ENCODE measurements at regions not wholly inside any gene's neighbourhood (a gene's known extent, or its start where the extent isn't known, plus 50 kb on each side); places are given as distances from the start of the nearest gene placed in this dataset.

GRCh38 chr6:79787626-79788025 lies 156.5 kb downstream of the SH3BGRL2 start:
- H3K79me2 ChIP-seq (ENCODE audit: control insufficient read depth in 1 of 2, insufficient read depth in 2 of 2, low read length in 2 of 2) = no peaks in the 10 kb centered on the region
- no peak overlapping the region for H3K18ac ChIP-seq (ENCODE audit: extremely low read depth, low read length)
- no peaks in the 10 kb centered on the region for H3K79me1 ChIP-seq (ENCODE audit: low read depth, low read length)
- H3K23ac ChIP-seq (ENCODE audit: insufficient read length) = no peak overlapping the region
- H3K27ac ChIP-seq (ENCODE audit: low read depth, low read length) = no peak overlapping the region
- no peaks in the 10 kb centered on the region for H3K4me1 ChIP-seq (replicated peaks in 1 of 4; ENCODE audit: control insufficient read depth in 3 of 4, insufficient read depth in 4 of 4, low read length in 3 of 4)
- ChIA-PET POLR2A (ENCODE audit: partially characterized antibody) (no interaction called here), CTCF (ENCODE audit: partially characterized antibody) (interaction anchor here (0.6 to 3.0 kb wide), 5 partner anchors 9 to 260 kb away, joined by 3 to 12 read pairs (median 3); no protein-coding TSS in a partner anchor)
- no peak overlapping the region for H4K91ac ChIP-seq (replicated peaks; ENCODE audit: insufficient read length, low read length)
- no peaks in the 10 kb centered on the region for H4K20me1 ChIP-seq (replicated peaks in 1 of 2; ENCODE audit: control insufficient read depth in 1 of 2, insufficient read depth in 2 of 2, low read length in 2 of 2)
- no peaks in the 10 kb centered on the region for H3K27me3 ChIP-seq (replicated peaks in 1 of 4; ENCODE audit: control insufficient read depth in 3 of 4, extremely low read depth in 1 of 4, insufficient read depth in 3 of 4, low read length in 3 of 4)
- H3K4ac ChIP-seq (replicated peaks; ENCODE audit: insufficient read length, low read depth, low read length) = no peak overlapping the region
- no peak overlapping the region for H3K9ac ChIP-seq (replicated peaks in 1 of 4; ENCODE audit: extremely low read depth in 1 of 4, low read depth in 3 of 4, low read length in 3 of 4)
- no peak overlapping the region for H3K56ac ChIP-seq (replicated peaks; ENCODE audit: insufficient read length, low read depth, low read length)
- no peak overlapping the region for H2BK15ac ChIP-seq (ENCODE audit: low read length)
- no peaks in the 10 kb centered on the region for H3K36me3 ChIP-seq (ENCODE audit: control insufficient read depth in 2 of 4, insufficient read depth in 4 of 4, low read length in 3 of 4)
- DNase-seq (ENCODE audit: low read depth in 1 of 2, low spot score in 2 of 2) (no peak), FAIRE-seq (no peak)
- H2AK5ac ChIP-seq (ENCODE audit: low read depth, low read length) = no peak overlapping the region
- H2BK120ac ChIP-seq (replicated peaks; ENCODE audit: low read depth, low read length) = no peak overlapping the region
- H2BK20ac ChIP-seq (ENCODE audit: low read length) = no peak overlapping the region
- 84% methylated on average over 3 of the region's 3 CpGs; no CpG with 5 or more reads in 1 of the 2 experiments for WGBS, 2 experiments (ENCODE audit: extremely low coverage in 1 of 2, insufficient coverage in 1 of 2, insufficient read length in 1 of 2, insufficient replicate concordance in 2 of 2, low coverage in 1 of 2, low lambda C conversion rate in 2 of 2, missing lambda C conversion rate in 1 of 2)
- no peak overlapping the region for H4K8ac ChIP-seq (ENCODE audit: extremely low read depth, insufficient read depth, low read length)
- no peak overlapping the region for H4K5ac ChIP-seq (ENCODE audit: insufficient read length, low read depth, low read length)
- H3K23me2 ChIP-seq (ENCODE audit: low read depth, low read length) = no peaks in the 10 kb centered on the region
- H2AFZ ChIP-seq (ENCODE audit: low read length) = no peak overlapping the region
- H3K9me3 ChIP-seq (ENCODE audit: insufficient read depth in 2 of 2, low read depth in 1 of 2, low read length in 1 of 2) = no peaks in the 10 kb centered on the region
- no peak overlapping the region for H3K4me3 ChIP-seq (ENCODE audit: extremely low read depth in 1 of 4, insufficient read depth in 2 of 4, low read depth in 3 of 4, low read length in 4 of 4)
- H3K4me2 ChIP-seq (ENCODE audit: insufficient read depth in 1 of 2, low read depth in 2 of 2, low read length in 2 of 2) = no peak overlapping the region
- no peak overlapping the region for H3K14ac ChIP-seq (ENCODE audit: insufficient read length)
- H2BK5ac ChIP-seq (ENCODE audit: low read depth, low read length) = no peak overlapping the region
- no peak overlapping the region for H2BK12ac ChIP-seq (ENCODE audit: low read depth, low read length)
- no peak for TF ChIP-seq EGR1 (IDR thresholded peaks at IDR 0.05; ENCODE audit: borderline replicate concordance, low read depth, low read length)
- no peak for TF ChIP-seq RBBP5 (IDR thresholded peaks at IDR 0.05; ENCODE audit: borderline replicate concordance, low read depth, low read length)
- TF ChIP-seq HDAC2 (IDR thresholded peaks at IDR 0.05; ENCODE audit: borderline replicate concordance in 1 of 2, low read depth in 2 of 2, low read length in 2 of 2) = no peak
- TF ChIP-seq CHD1 (IDR thresholded peaks at IDR 0.05; ENCODE audit: low read depth, low read length) = no peak
- TF ChIP-seq GABPA (IDR thresholded peaks at IDR 0.05; ENCODE audit: borderline replicate concordance, insufficient read depth, low read length) = no peak
- no peak for TF ChIP-seq KDM4A (IDR thresholded peaks at IDR 0.05; ENCODE audit: low read depth, low read length, severe bottlenecking)
- no peak for TF ChIP-seq CTBP2 (IDR thresholded peaks at IDR 0.05; ENCODE audit: borderline replicate concordance, insufficient read depth, insufficient read length, low read length)
- TF ChIP-seq TEAD4 (IDR thresholded peaks at IDR 0.05; ENCODE audit: low read depth, low read length) = no peak
- no peak for TF ChIP-seq JUND (IDR thresholded peaks at IDR 0.05; ENCODE audit: low read length)
- no peak for TF ChIP-seq BCL11A (IDR thresholded peaks at IDR 0.05; ENCODE audit: low read depth in 2 of 2, low read length in 2 of 2)
- TF ChIP-seq JUN (IDR thresholded peaks at IDR 0.05; ENCODE audit: low read depth, low read length) = no peak
- TF ChIP-seq POLR2A (IDR thresholded peaks at IDR 0.05; ENCODE audit: control extremely low read depth in 1 of 2, low read depth in 2 of 2, low read length in 2 of 2) = no peak
- TF ChIP-seq KDM1A (IDR thresholded peaks at IDR 0.05; ENCODE audit: borderline replicate concordance, low read length) = no peak
- TF ChIP-seq EZH2 (IDR thresholded peaks at IDR 0.05; ENCODE audit: low read depth, low read length, severe bottlenecking) = no peak
- TF ChIP-seq MAX (IDR thresholded peaks at IDR 0.05) = no peak

Data from H1 (cell line).